H1 (cell line): ENCODE measurements at regions not wholly inside any gene's neighbourhood (a gene's known extent, or its start where the extent isn't known, plus 50 kb on each side); places are given as distances from the start of the nearest gene placed in this dataset.

ENCODE experiments used
- CTCF ChIA-PET: fragments of 300-600 bp; sonication (Branson Sonifier 250); formaldehyde crosslinking; loops from one replicate; lab custom pipeline; 2021; ENCODE audit not compliant: partially characterized antibody; lab: Charles Lee
- POLR2A ChIA-PET: fragments of 300-600 bp; sonication (Branson Sonifier 250); formaldehyde crosslinking; loops from one replicate; lab custom pipeline; 2021; ENCODE audit warnings: inconsistent platforms; ENCODE audit not compliant: partially characterized antibody; lab: Charles Lee
- DNase-seq, 2 experiments: peaks; one replicate each; pipeline versions ENCODE4 v3.0.0 to v3.0.0-alpha.2; 2010 to 2022; ENCODE audit warnings: low spot score in 2 of 2, low read depth in 1 of 2, mixed read lengths in 1 of 2
- FAIRE-seq: peaks from 2 replicates; lab custom pipeline; 2011; peaks lifted over from hg19 to GRCh38; lab: Jason Lieb, UNC
- H2AFZ ChIP-seq: 2 replicates; pipeline ENCODE4 v1.8.1; 2012; ENCODE audit warnings: low read length, inconsistent platforms
- H2AK5ac ChIP-seq: 2 replicates; pipeline ENCODE4 v1.6.1; 2013; ENCODE audit warnings: low read depth, low read length
- H2BK120ac ChIP-seq: replicated peaks from 2 replicates; pipeline ENCODE3; 2013; ENCODE audit warnings: low read depth, low read length, inconsistent platforms
- H2BK12ac ChIP-seq: 2 replicates; pipeline ENCODE4 v1.6.1; 2013; ENCODE audit warnings: low read depth, low read length
- H2BK15ac ChIP-seq: 2 replicates; pipeline ENCODE4 v1.6.1; 2013; ENCODE audit warnings: low read length
- H2BK20ac ChIP-seq: 2 replicates; pipeline ENCODE4 v1.6.1; 2013; ENCODE audit warnings: low read length
- H2BK5ac ChIP-seq: 2 replicates; pipeline ENCODE4 v1.6.1; 2013; ENCODE audit warnings: low read depth, low read length
- H3K14ac ChIP-seq: 2 replicates; pipeline ENCODE4 v1.6.1; 2013; ENCODE audit warnings: inconsistent platforms; ENCODE audit not compliant: insufficient read length
- H3K18ac ChIP-seq: 2 replicates; pipeline ENCODE4 v1.6.1; 2013; ENCODE audit warnings: low read length; ENCODE audit errors: extremely low read depth
- H3K23ac ChIP-seq: 2 replicates; pipeline ENCODE4 v1.6.1; 2013; ENCODE audit warnings: inconsistent platforms; ENCODE audit not compliant: insufficient read length
- H3K23me2 ChIP-seq: 2 replicates; pipeline ENCODE4 v1.6.1; 2013; ENCODE audit warnings: low read depth, low read length
- H3K27ac ChIP-seq: 2 replicates; pipeline ENCODE4 v1.6.1; 2011; ENCODE audit warnings: low read depth, low read length, inconsistent platforms
- H3K27me3 ChIP-seq, 4 experiments: replicated peaks in 1 of 4; 1 replicate in 1 of 4; 2 replicates in 3 of 4; pipeline versions ENCODE4 v1.6.1 to v1.8.1; 2011 to 2013; ENCODE audit warnings: low read length in 3 of 4, mild to moderate bottlenecking in 3 of 4, inconsistent platforms in 2 of 4, mixed read lengths in 2 of 4, moderate library complexity in 1 of 4; ENCODE audit not compliant: control insufficient read depth in 3 of 4, insufficient read depth in 3 of 4; ENCODE audit errors: extremely low read depth in 1 of 4
- H3K36me3 ChIP-seq, 4 experiments: 2 replicates each; pipeline versions ENCODE4 v1.6.1 to v1.8.1; 2011 to 2013; ENCODE audit warnings: mild to moderate bottlenecking in 4 of 4, low read length in 3 of 4, moderate library complexity in 2 of 4, control low read depth in 1 of 4, inconsistent platforms in 1 of 4; ENCODE audit not compliant: insufficient read depth in 4 of 4, control insufficient read depth in 2 of 4
- H3K4ac ChIP-seq: replicated peaks from 2 replicates; pipeline ENCODE3; 2013; ENCODE audit warnings: low read length, low read depth, mixed read lengths, inconsistent platforms; ENCODE audit not compliant: insufficient read length
- H3K4me1 ChIP-seq, 4 experiments: replicated peaks in 1 of 4; 1 replicate in 1 of 4; 2 replicates in 3 of 4; pipeline versions ENCODE4 v1.6.1 to v1.8.1; 2011 to 2013; ENCODE audit warnings: low read length in 3 of 4, inconsistent platforms in 2 of 4, mixed read lengths in 1 of 4; ENCODE audit not compliant: insufficient read depth in 4 of 4, control insufficient read depth in 3 of 4
- H3K4me2 ChIP-seq, 2 experiments: 2 replicates each; pipeline versions ENCODE4 v1.6.1 to v1.8.1; 2011 to 2013; ENCODE audit warnings: low read depth in 2 of 2, low read length in 2 of 2, control low read depth in 1 of 2, inconsistent platforms in 1 of 2, mild to moderate bottlenecking in 1 of 2; ENCODE audit not compliant: insufficient read depth in 1 of 2
- H3K4me3 ChIP-seq, 4 experiments: fragments of 200-600, 300-600 bp in 1 of 4; sonication (generic), shearing (Covaris generic), sonication (Bioruptor Twin) in 1 of 4; 2 replicates each; pipeline versions ENCODE4 v1.5.1 to v1.8.1; 2011 to 2016; ENCODE audit warnings: low read length in 4 of 4, low read depth in 3 of 4, control low read depth in 2 of 4, inconsistent platforms in 2 of 4, mild to moderate bottlenecking in 2 of 4, mixed read lengths in 1 of 4, moderate library complexity in 1 of 4; ENCODE audit not compliant: insufficient read depth in 2 of 4; ENCODE audit errors: extremely low read depth in 1 of 4
- H3K56ac ChIP-seq: replicated peaks from 2 replicates; pipeline ENCODE3; 2013; ENCODE audit warnings: low read depth, mild to moderate bottlenecking, mixed read lengths, low read length, inconsistent platforms; ENCODE audit not compliant: insufficient read length
- H3K79me1 ChIP-seq: 2 replicates; pipeline ENCODE4 v1.6.1; 2013; ENCODE audit warnings: low read depth, low read length, control low read depth
- H3K79me2 ChIP-seq, 2 experiments: 2 replicates each; pipeline versions ENCODE4 v1.6.1 to v1.8.1; 2012 to 2013; ENCODE audit warnings: low read length in 2 of 2, mild to moderate bottlenecking in 2 of 2, inconsistent platforms in 1 of 2; ENCODE audit not compliant: insufficient read depth in 2 of 2, control insufficient read depth in 1 of 2
- H3K9ac ChIP-seq, 4 experiments: replicated peaks in 1 of 4; 1 replicate in 1 of 4; 2 replicates in 3 of 4; pipeline versions ENCODE4 v1.6.1 to v1.8.1; 2011 to 2013; ENCODE audit warnings: low read depth in 3 of 4, low read length in 3 of 4, control low read depth in 2 of 4, mild to moderate bottlenecking in 2 of 4, moderate library complexity in 2 of 4, inconsistent platforms in 1 of 4; ENCODE audit errors: extremely low read depth in 1 of 4
- H3K9me3 ChIP-seq, 2 experiments: 2 replicates each; pipeline versions ENCODE4 v1.6.1 to v1.8.1; 2012 to 2013; ENCODE audit warnings: mild to moderate bottlenecking in 2 of 2, moderate library complexity in 2 of 2, control low read depth in 1 of 2, inconsistent platforms in 1 of 2, low read depth in 1 of 2, low read length in 1 of 2, mixed read lengths in 1 of 2; ENCODE audit not compliant: insufficient read depth in 2 of 2
- H4K20me1 ChIP-seq, 2 experiments: replicated peaks in 1 of 2; 2 replicates each; pipeline versions ENCODE3 to v1.8.1; 2011 to 2013; ENCODE audit warnings: inconsistent platforms in 2 of 2, low read length in 2 of 2, mild to moderate bottlenecking in 1 of 2; ENCODE audit not compliant: insufficient read depth in 2 of 2, control insufficient read depth in 1 of 2
- H4K5ac ChIP-seq: 2 replicates; pipeline ENCODE4 v1.6.1; 2013; ENCODE audit warnings: low read length, low read depth, mixed read lengths, inconsistent platforms; ENCODE audit not compliant: insufficient read length
- H4K8ac ChIP-seq: 2 replicates; pipeline ENCODE4 v1.8.0; 2013; ENCODE audit warnings: mild to moderate bottlenecking, moderate library complexity, low read length, inconsistent platforms; ENCODE audit not compliant: insufficient read depth; ENCODE audit errors: extremely low read depth
- H4K91ac ChIP-seq: replicated peaks from 2 replicates; pipeline ENCODE3; 2013; ENCODE audit warnings: low read length, mixed read lengths, inconsistent platforms; ENCODE audit not compliant: insufficient read length
- ATF3 ChIP-seq: IDR thresholded peaks from 2 replicates; pipeline ENCODE4 v1.6.1; 2011; ENCODE audit warnings: low read depth, mild to moderate bottlenecking, low read length; ENCODE audit not compliant: insufficient read depth
- BRCA1 ChIP-seq: IDR thresholded peaks from 2 replicates; pipeline ENCODE4 v1.6.1; 2012; ENCODE audit warnings: low read depth, low read length, improper control_type of control experiment
- CHD1 ChIP-seq: IDR thresholded peaks from 2 replicates; pipeline ENCODE4 v1.6.1; 2012; ENCODE audit warnings: low read depth, low read length, improper control_type of control experiment
- EZH2 ChIP-seq: fragments of 200-600 bp; sonication (generic); IDR thresholded peaks from 2 replicates; pipeline ENCODE4 v1.7.1; 2012; ENCODE audit warnings: low read depth, mild to moderate bottlenecking, moderate library complexity, low read length, inconsistent platforms; ENCODE audit not compliant: severe bottlenecking
- JUN ChIP-seq: IDR thresholded peaks from 2 replicates; pipeline ENCODE4 v1.6.1; 2011; ENCODE audit warnings: low read depth, mild to moderate bottlenecking, improper control_type of control experiment, low read length
- JUND ChIP-seq: IDR thresholded peaks from 2 replicates; pipeline ENCODE4 v1.6.1; 2011; ENCODE audit warnings: mild to moderate bottlenecking, improper control_type of control experiment, low read length
- MAFK ChIP-seq: IDR thresholded peaks from 2 replicates; pipeline ENCODE4 v1.6.1; 2012; ENCODE audit warnings: low read depth, mild to moderate bottlenecking, improper control_type of control experiment, low read length
- POLR2AphosphoS5 ChIP-seq: IDR thresholded peaks from 2 replicates; pipeline ENCODE4 v1.6.1; 2011; ENCODE audit warnings: low read depth, low read length
- POU5F1 ChIP-seq: IDR thresholded peaks from 2 replicates; pipeline ENCODE4 v1.6.1; 2011; ENCODE audit warnings: low read depth, mild to moderate bottlenecking, low read length, moderate library complexity
- SP1 ChIP-seq: IDR thresholded peaks from 2 replicates; pipeline ENCODE4 v1.6.1; 2011; ENCODE audit warnings: low read depth, low read length
- SRF ChIP-seq: IDR thresholded peaks from 2 replicates; pipeline ENCODE4 v1.6.1; 2011; ENCODE audit warnings: mild to moderate bottlenecking, low read depth, low read length, moderate library complexity
- SUZ12 ChIP-seq: fragments of 200-600 bp; sonication (generic); IDR thresholded peaks from 2 replicates; pipeline ENCODE4 v1.6.1; 2012; ENCODE audit warnings: mild to moderate bottlenecking, inconsistent platforms, low read length, moderate library complexity, mixed read lengths
- TAF1 ChIP-seq: IDR thresholded peaks from 2 replicates; pipeline ENCODE4 v1.6.1; 2011; ENCODE audit warnings: mild to moderate bottlenecking, low read depth, low read length
- TAF7 ChIP-seq: optimal IDR thresholded peaks from 2 replicates; pipeline ENCODE3; 2011; ENCODE audit warnings: low read depth, mild to moderate bottlenecking, inconsistent platforms, low read length, moderate library complexity, borderline replicate concordance
- TBP ChIP-seq: IDR thresholded peaks from 2 replicates; pipeline ENCODE4 v1.6.1; 2011; ENCODE audit warnings: low read depth, low read length, improper control_type of control experiment
- ZNF274 ChIP-seq: IDR thresholded peaks from 2 replicates; pipeline ENCODE4 v1.7.0; 2012; ENCODE audit warnings: low read length, borderline replicate concordance; ENCODE audit errors: extremely low read depth
- WGBS, 2 experiments: shearing (Covaris generic) in 1 of 2; methylation state at CpG; one replicate each; pipeline versions ENCODE4 v1.1.6 to v1.1.7; 2013 to 2015; ENCODE audit warnings: low lambda C conversion rate in 2 of 2, mixed read lengths in 2 of 2, inconsistent platforms in 1 of 2, low coverage in 1 of 2, missing lambda C conversion rate in 1 of 2; ENCODE audit not compliant: insufficient replicate concordance in 2 of 2, insufficient coverage in 1 of 2, insufficient read length in 1 of 2; ENCODE audit errors: extremely low coverage in 1 of 2, missing lambda C conversion rate in 1 of 2; 5-methylcytosine and 5-hydroxymethylcytosine counted together

- Histone ChIP-seq H2BK20ac (no peak overlapping the region), H3K36me3 (no peaks in the 10 kb centered on the region), H3K9me3 (no peaks in the 10 kb centered on the region), H3K56ac (no peak overlapping the region), H3K4me2 (no peak overlapping the region), H4K91ac (no peak overlapping the region), H2AK5ac (no peak overlapping the region), H4K20me1 (no peaks in the 10 kb centered on the region), H3K4me3 (no peak overlapping the region), H3K23ac (no peak overlapping the region), H3K18ac (no peak overlapping the region), H3K23me2 (no peaks in the 10 kb centered on the region), H2AFZ (no peak overlapping the region), H3K79me2 (no peaks in the 10 kb centered on the region), H2BK12ac (no peak overlapping the region), H3K4ac (no peak overlapping the region), H4K8ac (no peak overlapping the region), H2BK120ac (no peak overlapping the region), H3K14ac (no peak overlapping the region), H3K4me1 (peaks cover 0 to 6% (median under 1%) of the 10 kb centered on the region in 4 experiments; a peak in 4 of 7 replicates), H2BK5ac (no peak overlapping the region), H2BK15ac (no peak overlapping the region), H4K5ac (no peak overlapping the region), H3K27me3 (no peaks in the 10 kb centered on the region), H3K27ac (no peak overlapping the region), H3K9ac (no peak overlapping the region), H3K79me1 (no peaks in the 10 kb centered on the region)
- ChIA-PET POLR2A (interaction anchor here (0.7 kb wide), 1 partner anchor 36 kb away, joined by 3 read pairs; no protein-coding TSS in a partner anchor), CTCF (interaction anchor here (0.9 to 1.4 kb wide), 3 partner anchors 14 to 381 kb away, joined by 3 to 9 read pairs (median 4); no protein-coding TSS in a partner anchor)
- no peak for DNase-seq
- no peak for FAIRE-seq
- 87% methylated on average over 1 of the region's 1 CpG; no CpG with 5 or more reads in 1 of the 2 experiments for WGBS, 2 experiments
- no peak for TF ChIP-seq ZNF274
- no peak for TF ChIP-seq JUND
- TF ChIP-seq SP1 = no peak
- no peak for TF ChIP-seq JUN
- TF ChIP-seq TAF7 = no peak
- no peak for TF ChIP-seq EZH2
- no peak for TF ChIP-seq TBP
- no peak for TF ChIP-seq BRCA1
- no peak for TF ChIP-seq POLR2AphosphoS5
- TF ChIP-seq POU5F1 = no peak
- TF ChIP-seq MAFK = no peak
- TF ChIP-seq CHD1 = no peak
- TF ChIP-seq ATF3 = no peak
- TF ChIP-seq TAF1 = no peak
- no peak for TF ChIP-seq SUZ12
- TF ChIP-seq SRF = no peak
Observed at GRCh38 chr11:122036018-122036417, 80.0 kb downstream of the BLID start.
